NCI-H748 (cell line): ENCODE measurements at regions not wholly inside any gene's neighbourhood (a gene's known extent, or its start where the extent isn't known, plus 50 kb on each side); places are given as distances from the start of the nearest gene placed in this dataset.
"Not testable (repeated sequence)": the region's sequence is repeated elsewhere in the genome, so short reads cannot be mapped to it uniquely, and the experiment has no call there.

Source experiments
- DNase-seq: peaks from one replicate; lab custom pipeline; 2025; ENCODE audit not compliant: unreplicated experiment; lab: John Stamatoyannopoulos, UW

- not testable (repeated sequence) for DNase-seq
Measured at GRCh38 chr3:35296944-35297343, 342.4 kb upstream of the ARPP21 start.

GRCh38 chr3:35305406-35305805 is 333.9 kb upstream of the ARPP21 start:
- DNase-seq, result no peak

GRCh38 chr3:35307296-35307695 is 332.0 kb upstream of the ARPP21 start:
- no peak for DNase-seq

- not testable (repeated sequence) for DNase-seq
Measured at GRCh38 chr3:35316841-35317240, 322.5 kb upstream of the ARPP21 start.

- DNase-seq, result no peak
Measured at GRCh38 chr3:35320646-35321407, 318.5 kb upstream of the ARPP21 start.

GRCh38 chr3:35322070-35322469 is 317.3 kb upstream of the ARPP21 start:
- no peak for DNase-seq

- DNase-seq, result no peak
Measured at GRCh38 chr3:35335703-35336102, 303.6 kb upstream of the ARPP21 start.

- no peak for DNase-seq
Measured at GRCh38 chr3:35336601-35337000, 302.7 kb upstream of the ARPP21 start.

GRCh38 chr3:35338186-35338585 is 301.1 kb upstream of the ARPP21 start:
- DNase-seq, result no peak

GRCh38 chr3:35380196-35380595 is 259.1 kb upstream of the ARPP21 start:
- DNase-seq, result no peak

- no peak for DNase-seq
Measured at GRCh38 chr3:35383216-35383615, 256.1 kb upstream of the ARPP21 start.

- DNase-seq, result no peak
Measured at GRCh38 chr3:35383719-35384555, 255.4 kb upstream of the ARPP21 start.

- no peak for DNase-seq
Measured at GRCh38 chr3:35385271-35385670, 254.1 kb upstream of the ARPP21 start.

GRCh38 chr3:35389907-35390306 is 249.4 kb upstream of the ARPP21 start:
- no peak for DNase-seq

- DNase-seq, result no peak
Measured at GRCh38 chr3:35392187-35392586, 247.1 kb upstream of the ARPP21 start.

GRCh38 chr3:35393901-35394799 is 245.2 kb upstream of the ARPP21 start:
- no peak for DNase-seq

GRCh38 chr3:35394905-35395304 is 244.4 kb upstream of the ARPP21 start:
- no peak for DNase-seq

GRCh38 chr3:35401671-35402070 is 237.7 kb upstream of the ARPP21 start:
- DNase-seq, result no peak

GRCh38 chr3:35404571-35404970 is 234.8 kb upstream of the ARPP21 start:
- no peak for DNase-seq

GRCh38 chr3:35408882-35409281 is 230.4 kb upstream of the ARPP21 start:
- DNase-seq, result no peak

- no peak for DNase-seq
Measured at GRCh38 chr3:35409991-35410390, 229.3 kb upstream of the ARPP21 start.
